HK-2 (cell line): ENCODE measurements at regions not wholly inside any gene's neighbourhood (a gene's known extent, or its start where the extent isn't known, plus 50 kb on each side); places are given as distances from the start of the nearest gene placed in this dataset.
"Not testable (repeated sequence)": the region's sequence is repeated elsewhere in the genome, so short reads cannot be mapped to it uniquely, and the experiment has no call there.

Experiments
- DNase-seq: peaks from one replicate; pipeline ENCODE4 v3.0.0-alpha.2; 2018; ENCODE audit not compliant: unreplicated experiment

DNA sequence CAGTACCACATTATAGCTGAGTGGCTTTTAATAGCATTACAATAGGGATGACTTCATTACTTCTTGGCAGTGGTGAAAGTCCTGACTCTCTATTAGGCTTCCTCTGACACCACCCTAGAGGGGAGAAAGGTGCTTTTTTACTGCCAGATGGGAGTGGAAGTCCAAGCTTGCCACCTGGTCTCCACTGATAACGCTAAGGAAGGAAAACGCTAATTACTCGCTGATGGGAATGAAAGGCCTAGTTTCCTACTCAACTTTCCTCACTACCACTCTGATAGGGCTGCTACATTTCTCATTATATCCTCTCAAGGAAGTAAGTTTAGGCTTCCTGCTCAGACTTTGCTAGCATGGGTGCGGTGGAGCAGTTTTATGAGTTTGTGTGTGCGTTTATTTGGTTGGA lies 62.3 kb upstream of the PAGE3 start:
- no peak for DNase-seq

DNA sequence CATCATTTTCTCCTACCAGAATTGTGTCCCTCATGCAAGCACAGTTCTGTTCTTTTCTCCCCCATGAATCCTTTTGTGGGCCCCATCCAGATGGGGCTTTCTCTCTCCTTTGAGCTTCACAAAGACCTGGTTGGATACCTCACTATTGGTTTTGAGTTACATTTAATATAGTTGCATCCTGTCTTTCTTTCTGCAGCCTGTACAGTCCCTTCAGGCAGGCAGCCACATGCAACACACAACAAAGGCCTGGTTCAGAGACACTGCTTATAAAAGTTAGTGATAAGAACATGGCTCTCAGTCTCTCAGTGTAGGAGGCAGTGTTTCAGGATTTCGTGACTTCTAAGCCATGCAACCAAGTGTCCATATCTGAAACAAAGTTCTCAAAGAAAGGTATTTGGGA lies 70.6 kb upstream of the PAGE3 start:
- DNase-seq, result no peak

DNA sequence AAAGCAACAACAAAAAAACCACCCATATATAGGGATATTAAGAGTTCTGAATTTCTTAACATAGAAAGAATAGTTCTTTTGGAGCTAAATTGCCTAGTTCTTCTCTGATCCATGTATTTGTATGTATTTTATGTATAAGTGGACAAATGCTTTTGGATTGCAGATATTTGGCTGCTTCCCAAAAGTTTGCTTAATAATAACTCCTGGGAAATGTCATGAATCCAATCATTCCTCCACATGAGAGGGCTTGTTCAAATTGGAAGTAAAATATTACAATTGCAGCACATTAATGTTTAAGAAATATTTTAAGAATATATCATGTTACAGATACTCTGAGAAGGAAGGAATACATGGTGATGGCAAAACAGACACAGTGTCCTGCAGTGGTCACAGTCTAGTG lies 71.5 kb upstream of the PAGE3 start:
- no peak for DNase-seq

DNA sequence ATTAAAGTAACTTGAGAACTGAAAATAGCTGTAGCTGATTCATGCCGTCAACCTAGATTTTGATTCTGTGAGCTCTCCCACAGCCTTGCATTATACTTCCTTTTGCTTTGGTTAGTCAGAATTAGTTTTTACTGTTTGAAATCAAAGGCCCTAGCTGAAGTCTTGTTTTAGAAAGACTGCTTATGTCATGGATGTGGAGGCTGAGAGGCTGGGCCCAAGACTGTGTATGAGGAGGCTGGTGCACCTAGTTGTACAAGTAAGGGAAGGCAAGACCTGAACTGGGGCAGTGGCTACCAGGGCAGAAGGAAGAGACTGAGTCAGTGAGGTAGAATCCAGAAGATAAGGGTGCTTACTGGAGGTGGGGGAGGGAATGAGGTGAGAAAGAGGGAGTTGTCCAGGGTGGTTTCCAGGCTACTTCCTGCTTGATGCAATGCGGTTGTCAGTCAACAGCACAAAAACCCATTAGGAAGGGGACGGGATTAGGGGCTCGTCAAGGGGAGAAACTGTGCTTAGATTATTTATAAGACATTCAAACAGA lies 76.2 kb upstream of the PAGE3 start:
- no peak for DNase-seq

DNA sequence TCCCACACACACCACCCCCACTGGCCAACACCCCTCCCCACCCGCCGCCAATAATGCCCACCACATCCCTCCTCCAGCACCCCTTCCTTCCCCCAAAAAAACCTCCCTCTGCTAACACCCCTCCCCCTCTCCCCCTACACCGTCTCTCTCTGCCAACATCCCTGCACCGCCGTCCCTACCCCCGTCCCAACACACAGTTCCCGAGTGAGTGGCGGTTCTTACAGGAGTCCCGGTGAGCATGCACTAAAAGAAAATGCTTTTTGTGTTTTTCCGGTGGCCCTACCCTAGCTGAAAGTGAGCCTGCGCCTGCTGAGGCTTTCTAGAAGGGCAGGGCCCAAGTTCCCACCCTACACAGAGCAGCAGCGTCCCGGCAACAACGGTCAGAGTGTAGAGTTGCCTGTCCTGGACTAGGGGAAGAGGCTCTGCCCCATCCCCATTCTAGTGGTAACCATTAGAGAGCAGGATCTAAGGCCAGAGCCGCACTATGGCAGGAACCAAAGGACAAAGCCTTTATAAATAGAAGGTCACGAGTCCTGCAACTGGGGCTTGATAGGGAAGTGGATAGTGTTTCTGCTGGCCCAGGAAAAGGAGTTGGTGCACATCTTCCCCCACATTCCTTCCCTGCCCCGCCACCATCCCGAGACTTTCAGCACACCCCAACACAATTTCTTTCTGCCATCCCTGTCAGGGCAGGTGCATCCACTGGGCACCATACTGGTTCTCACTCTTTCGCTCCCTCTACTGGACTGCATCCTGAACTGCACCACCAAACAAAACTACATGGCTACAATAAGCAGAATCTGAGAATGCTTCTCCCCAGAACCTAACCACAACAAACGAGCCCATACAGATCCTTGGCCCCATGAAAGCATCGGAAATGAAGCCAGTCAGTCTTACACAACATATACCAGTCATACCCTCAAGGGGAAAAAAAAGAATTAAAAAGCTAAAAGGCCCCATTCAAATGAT lies 78.1 kb upstream of the PAGE3 start:
- DNase-seq, result peak; percentile 9

DNA sequence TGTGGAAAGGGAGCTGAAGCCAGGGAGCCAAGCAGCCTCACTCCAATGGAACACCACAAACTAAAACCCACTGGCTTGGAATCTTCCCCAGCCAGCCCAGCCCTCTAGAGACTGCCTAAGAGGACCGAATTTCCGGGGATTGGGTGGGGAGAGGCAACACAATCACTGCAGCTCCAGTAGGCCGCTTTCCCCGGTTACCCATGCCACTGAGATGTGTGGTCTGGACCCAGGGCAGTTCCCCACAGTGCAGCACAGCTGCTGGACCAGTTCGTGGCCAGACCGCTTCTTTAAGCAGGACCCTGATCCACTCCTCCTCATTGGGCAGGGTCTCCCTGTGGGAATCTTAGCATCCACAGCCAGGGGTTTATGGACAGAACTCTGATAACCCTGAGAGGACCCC lies 91.9 kb upstream of the PAGE3 start:
- DNase-seq, result no peak

DNA sequence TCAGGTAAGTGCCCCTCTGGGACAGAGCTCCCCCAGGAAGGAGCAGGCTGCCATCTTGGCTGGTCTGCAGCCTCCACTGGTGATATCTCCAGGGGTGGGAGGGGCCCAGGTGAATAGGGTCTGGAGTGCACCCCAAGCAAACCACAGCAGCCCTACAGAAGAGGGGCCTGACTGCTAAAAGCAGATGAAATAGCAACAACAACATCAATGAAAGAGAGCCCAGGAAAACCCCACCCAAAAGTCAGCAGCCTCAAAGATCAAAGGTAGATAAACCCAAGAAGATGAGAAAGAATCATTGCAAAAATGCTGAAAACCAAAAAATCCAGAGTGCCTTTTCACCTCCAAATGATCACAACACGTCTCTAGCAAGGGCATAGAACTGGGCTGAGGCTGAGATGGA lies 92.5 kb upstream of the PAGE3 start:
- no peak for DNase-seq

DNA sequence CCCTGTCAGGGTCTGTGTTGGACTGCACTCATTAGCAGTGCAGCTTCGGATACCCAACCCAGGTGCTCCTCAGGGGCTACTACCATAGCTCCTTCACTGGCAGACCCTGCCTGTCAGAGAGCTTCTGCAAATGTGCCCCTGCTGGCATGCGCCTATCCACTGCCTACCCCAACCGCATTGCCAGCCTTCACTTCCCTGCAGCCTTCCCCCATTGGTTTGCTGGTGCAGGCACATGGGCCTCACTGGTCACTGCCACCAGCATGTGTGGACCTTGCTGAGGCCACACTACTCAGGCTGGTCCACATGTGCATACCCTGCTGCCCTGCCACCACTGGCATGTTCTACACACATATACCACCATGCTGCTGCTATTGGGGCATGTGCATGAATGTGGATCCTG lies 72.5 kb upstream of the MAGEH1 start:
- no peak for DNase-seq

DNA sequence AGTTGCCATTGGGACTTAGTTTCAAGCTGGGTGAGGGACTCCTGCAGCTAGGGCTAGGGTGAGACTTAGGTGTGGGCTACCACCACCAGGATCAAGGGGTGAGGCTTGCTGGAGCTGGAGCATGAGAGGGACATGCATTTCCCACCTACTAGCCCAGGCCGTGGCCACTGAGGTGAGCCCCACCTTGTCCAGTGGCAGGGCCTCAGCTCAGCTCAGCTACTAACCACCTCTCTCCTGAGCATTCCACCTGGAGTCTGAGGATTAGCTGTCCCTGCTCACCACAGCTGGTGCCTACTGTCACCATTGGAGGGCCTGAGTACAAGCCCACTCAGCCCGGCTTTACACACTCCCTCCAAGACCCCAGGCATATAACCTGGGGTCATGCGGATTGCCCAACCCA lies 62.6 kb upstream of the MAGEH1 start:
- DNase-seq, result no peak

DNA sequence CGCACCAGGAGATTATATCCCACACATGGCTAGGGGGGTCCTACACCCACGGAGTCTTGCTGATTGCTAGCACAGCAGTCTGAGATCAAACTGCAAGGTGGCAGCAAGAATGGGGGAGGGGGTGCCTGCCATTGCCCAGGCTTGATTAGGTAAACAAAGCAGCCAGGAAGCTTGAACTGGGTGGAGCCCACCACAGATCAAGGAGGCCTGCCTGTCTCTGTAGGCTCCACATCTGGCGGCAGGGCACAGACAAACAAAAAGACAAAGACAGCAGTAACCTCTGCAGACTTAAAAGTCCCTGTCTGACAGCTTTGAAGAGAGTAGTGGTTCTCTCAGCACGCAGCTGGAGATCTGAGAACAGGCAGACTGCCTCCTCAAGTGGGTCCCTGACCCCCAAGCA lies 55.1 kb upstream of the MAGEH1 start:
- DNase-seq, result not testable (repeated sequence)
